ENCODE measurements at regions not wholly inside any gene's neighbourhood (a gene's known extent, or its start where the extent isn't known, plus 50 kb on each side); places are given as distances from the start of the nearest gene placed in this dataset.

- Mint-ChIP-seq H3K4me1 (no peaks in the 10 kb centered on the region), H3K27ac (no peak overlapping the region), H3K36me3 (ENCODE audit: low read depth) (no peaks in the 10 kb centered on the region), H3K4me3 (no peak overlapping the region), H3K9me3 (no peaks in the 10 kb centered on the region), H3K27me3 (peaks cover 9% of the 10 kb centered on the region)
- DNase-seq, result no peak
- ChIA-PET CTCF (no interaction called here), POLR2A (no interaction called here)
These were observed 406.0 kb downstream of the TMEM135 start for GRCh38 chr11:87443707-87444106.

GRCh38 chr11:87440076-87440770 lies 402.5 kb downstream of the TMEM135 start:
- H3K27ac Mint-ChIP-seq, result no peak overlapping the region
- CTCF ChIA-PET, result no interaction called here
- POLR2A ChIA-PET, result no interaction called here
- H3K36me3 Mint-ChIP-seq (ENCODE audit: low read depth), result no peaks in the 10 kb centered on the region
- no peak for DNase-seq
- peaks cover 4% of the 10 kb centered on the region for H3K27me3 Mint-ChIP-seq
- H3K4me3 Mint-ChIP-seq, result no peak overlapping the region
- H3K4me1 Mint-ChIP-seq, result no peaks in the 10 kb centered on the region
- no peaks in the 10 kb centered on the region for H3K9me3 Mint-ChIP-seq

DNA sequence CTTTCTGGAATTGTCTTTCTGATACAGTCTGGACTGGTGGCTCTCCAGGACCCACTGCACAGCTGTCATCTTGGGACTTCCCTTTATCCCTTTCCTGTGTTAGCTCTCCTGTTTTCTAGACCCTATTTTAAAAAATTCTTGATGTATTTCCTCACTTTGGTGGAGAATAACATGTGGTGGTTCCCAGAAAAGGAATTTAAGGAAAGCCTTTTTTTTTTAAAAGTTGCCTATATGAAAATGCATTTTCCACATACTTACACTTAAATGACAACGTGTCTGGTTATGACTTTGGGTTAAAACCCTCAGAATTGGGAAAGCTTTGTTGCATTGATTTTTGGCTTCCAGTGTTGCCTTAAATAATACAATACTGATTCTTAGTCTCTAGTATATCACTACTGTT lies 400.7 kb downstream of the TMEM135 start:
- Mint-ChIP-seq H3K27ac (no peak overlapping the region), H3K9me3 (no peaks in the 10 kb centered on the region), H3K27me3 (peaks cover 2% of the 10 kb centered on the region), H3K36me3 (ENCODE audit: low read depth) (no peaks in the 10 kb centered on the region), H3K4me1 (no peaks in the 10 kb centered on the region), H3K4me3 (no peak overlapping the region)
- POLR2A ChIA-PET, result interaction anchor here (0.7 kb wide), 1 partner anchor 10 kb away, joined by 3 read pairs; no protein-coding TSS in a partner anchor
- DNase-seq, result no peak
- CTCF ChIA-PET, result no interaction called here

GRCh38 chr11:87437844-87438223 lies 400.1 kb downstream of the TMEM135 start:
- no peak overlapping the region for H3K4me3 Mint-ChIP-seq
- no peak overlapping the region for H3K27ac Mint-ChIP-seq
- H3K36me3 Mint-ChIP-seq (ENCODE audit: low read depth), result no peaks in the 10 kb centered on the region
- POLR2A ChIA-PET, result interaction anchor here (0.7 kb wide), 1 partner anchor 11 kb away, joined by 3 read pairs; no protein-coding TSS in a partner anchor
- DNase-seq, result no peak
- peaks cover 2% of the 10 kb centered on the region for H3K27me3 Mint-ChIP-seq
- no peaks in the 10 kb centered on the region for H3K4me1 Mint-ChIP-seq
- CTCF ChIA-PET, result no interaction called here
- no peaks in the 10 kb centered on the region for H3K9me3 Mint-ChIP-seq

- Mint-ChIP-seq H3K36me3 (ENCODE audit: low read depth) (no peaks in the 10 kb centered on the region), H3K4me3 (no peak overlapping the region), H3K27me3 (peaks cover 2% of the 10 kb centered on the region), H3K27ac (no peak overlapping the region), H3K4me1 (no peaks in the 10 kb centered on the region), H3K9me3 (no peaks in the 10 kb centered on the region)
- CTCF ChIA-PET, result no interaction called here
- no peak for DNase-seq
- POLR2A ChIA-PET, result no interaction called here
These were observed 399.6 kb downstream of the TMEM135 start for GRCh38 chr11:87437133-87437843.

DNA sequence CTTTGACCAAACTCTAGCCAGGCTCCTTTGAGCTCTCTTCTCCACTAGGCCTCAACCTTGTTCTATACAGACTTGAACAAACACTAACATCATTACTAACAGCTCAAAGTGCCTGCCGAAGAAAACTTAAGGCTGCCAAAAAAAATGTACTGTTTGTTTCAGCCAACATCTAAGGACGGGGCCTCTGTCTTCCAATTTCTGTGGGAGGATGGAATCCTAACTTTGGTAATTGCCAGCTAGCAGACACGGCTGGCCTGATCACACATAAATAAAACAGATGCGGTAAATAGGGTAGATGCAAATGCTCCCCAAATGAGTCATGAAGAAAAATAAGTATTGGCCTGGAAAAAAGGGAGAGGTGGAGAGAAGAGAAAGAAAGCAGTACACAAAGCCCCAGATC lies 394.3 kb downstream of the TMEM135 start:
- Mint-ChIP-seq H3K36me3 (ENCODE audit: low read depth) (no peaks in the 10 kb centered on the region), H3K4me3 (no peak overlapping the region), H3K27me3 (no peaks in the 10 kb centered on the region)

GRCh38 chr11:87431392-87431791 lies 393.7 kb downstream of the TMEM135 start:
- H3K4me3 Mint-ChIP-seq, result no peak overlapping the region
- no peaks in the 10 kb centered on the region for H3K27me3 Mint-ChIP-seq
- no peak overlapping the region for H3K27ac Mint-ChIP-seq
- no peaks in the 10 kb centered on the region for H3K4me1 Mint-ChIP-seq
- no peak for DNase-seq
- CTCF ChIA-PET, result no interaction called here
- H3K9me3 Mint-ChIP-seq, result no peaks in the 10 kb centered on the region
- H3K36me3 Mint-ChIP-seq (ENCODE audit: low read depth), result no peaks in the 10 kb centered on the region
- POLR2A ChIA-PET, result interaction anchor here (0.5 kb wide), 1 partner anchor 12 kb away, joined by 3 read pairs; no protein-coding TSS in a partner anchor

More for the DNA sequence above, 394.3 kb downstream of the TMEM135 start:
- POLR2A ChIA-PET, result interaction anchor here (0.5 kb wide), 1 partner anchor 13 kb away, joined by 3 read pairs; no protein-coding TSS in a partner anchor
- H3K9me3 Mint-ChIP-seq, result no peaks in the 10 kb centered on the region
- H3K4me1 Mint-ChIP-seq, result no peaks in the 10 kb centered on the region
- CTCF ChIA-PET, result interaction anchor here (0.7 kb wide), 1 partner anchor 14 kb away, joined by 3 read pairs; no protein-coding TSS in a partner anchor
- no peak for DNase-seq
- no peak overlapping the region for H3K27ac Mint-ChIP-seq

GRCh38 chr11:87430821-87431220 lies 393.1 kb downstream of the TMEM135 start:
- no peaks in the 10 kb centered on the region for H3K9me3 Mint-ChIP-seq
- no peak overlapping the region for H3K27ac Mint-ChIP-seq
- H3K27me3 Mint-ChIP-seq, result no peaks in the 10 kb centered on the region
- H3K36me3 Mint-ChIP-seq (ENCODE audit: low read depth), result no peaks in the 10 kb centered on the region
- POLR2A ChIA-PET, result no interaction called here
- no peak for DNase-seq
- no peaks in the 10 kb centered on the region for H3K4me1 Mint-ChIP-seq
- CTCF ChIA-PET, result no interaction called here
- no peak overlapping the region for H3K4me3 Mint-ChIP-seq

- Mint-ChIP-seq H3K36me3 (ENCODE audit: low read depth) (no peaks in the 10 kb centered on the region), H3K27me3 (no peaks in the 10 kb centered on the region), H3K27ac (no peak overlapping the region), H3K4me1 (no peaks in the 10 kb centered on the region), H3K9me3 (no peaks in the 10 kb centered on the region), H3K4me3 (no peak overlapping the region)
- DNase-seq, result no peak
- ChIA-PET POLR2A (no interaction called here), CTCF (no interaction called here)
These were observed 392.3 kb downstream of the TMEM135 start for GRCh38 chr11:87429996-87430395.

- ChIA-PET POLR2A (no interaction called here), CTCF (no interaction called here)
- Mint-ChIP-seq H3K27ac (no peak overlapping the region), H3K4me1 (no peaks in the 10 kb centered on the region), H3K4me3 (no peak overlapping the region), H3K9me3 (no peaks in the 10 kb centered on the region), H3K27me3 (no peaks in the 10 kb centered on the region), H3K36me3 (ENCODE audit: low read depth) (no peaks in the 10 kb centered on the region)
- no peak for DNase-seq
These were observed 390.5 kb downstream of the TMEM135 start for GRCh38 chr11:87428266-87428665.

DNA sequence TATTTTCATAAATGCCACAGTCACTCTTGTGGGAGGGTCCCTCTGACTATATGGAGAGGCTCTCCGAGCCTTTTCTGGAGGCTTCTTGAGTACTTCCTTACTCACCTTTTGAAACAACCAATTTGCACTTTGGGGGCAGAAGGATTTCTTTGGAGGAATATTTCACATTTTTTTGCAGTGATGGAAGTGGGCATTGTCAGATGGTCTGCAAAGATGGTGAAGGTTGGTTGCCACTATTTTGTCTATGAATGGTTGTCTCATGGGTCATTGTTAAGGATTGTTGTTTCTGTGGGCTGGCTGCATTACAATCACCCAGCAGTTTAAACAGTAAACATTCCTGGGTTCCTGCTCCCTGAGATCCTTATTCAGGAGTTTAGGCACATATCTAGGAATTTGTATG lies 388.2 kb downstream of the TMEM135 start:
- ChIA-PET CTCF (no interaction called here), POLR2A (no interaction called here)
- Mint-ChIP-seq H3K27me3 (no peaks in the 10 kb centered on the region), H3K4me3 (no peak overlapping the region), H3K27ac (no peak overlapping the region), H3K4me1 (no peaks in the 10 kb centered on the region), H3K36me3 (ENCODE audit: low read depth) (no peaks in the 10 kb centered on the region), H3K9me3 (no peaks in the 10 kb centered on the region)
- DNase-seq, result no peak

DNA sequence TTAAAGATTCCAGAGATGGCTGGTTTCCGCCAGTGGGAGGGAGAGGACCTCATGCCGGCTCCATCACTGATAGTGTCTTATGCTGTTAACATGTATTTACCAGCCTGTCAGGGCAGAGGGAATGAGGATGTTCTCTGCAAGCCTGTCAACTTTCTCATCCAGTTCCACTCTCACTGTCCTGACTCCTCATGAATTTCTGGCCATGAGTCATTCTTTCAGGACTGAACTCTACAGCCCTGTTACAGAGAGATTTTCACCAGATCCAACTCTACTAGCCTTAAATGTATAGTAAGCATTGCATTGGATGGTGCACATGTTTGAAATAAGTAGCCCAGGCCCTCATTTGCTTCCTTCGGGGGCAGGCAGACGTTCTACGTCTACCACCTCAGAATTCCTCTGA lies 387.7 kb downstream of the TMEM135 start:
- no peaks in the 10 kb centered on the region for H3K4me1 Mint-ChIP-seq
- H3K4me3 Mint-ChIP-seq, result no peak overlapping the region
- POLR2A ChIA-PET, result no interaction called here
- H3K27ac Mint-ChIP-seq, result no peak overlapping the region
- CTCF ChIA-PET, result no interaction called here
- no peaks in the 10 kb centered on the region for H3K36me3 Mint-ChIP-seq (ENCODE audit: low read depth)
- H3K27me3 Mint-ChIP-seq, result no peaks in the 10 kb centered on the region
- no peak for DNase-seq
- no peaks in the 10 kb centered on the region for H3K9me3 Mint-ChIP-seq

- Mint-ChIP-seq H3K4me1 (no peaks in the 10 kb centered on the region), H3K27ac (no peak overlapping the region), H3K9me3 (no peaks in the 10 kb centered on the region), H3K36me3 (ENCODE audit: low read depth) (no peaks in the 10 kb centered on the region), H3K4me3 (no peak overlapping the region), H3K27me3 (no peaks in the 10 kb centered on the region)
- CTCF ChIA-PET, result interaction anchor here (0.9 to 2.0 kb wide), 2 partner anchors 9 to 484 kb away, joined by 3 to 6 read pairs; no protein-coding TSS in a partner anchor
- DNase-seq, result no peak
- POLR2A ChIA-PET, result no interaction called here
These were observed 385.4 kb downstream of the TMEM135 start for GRCh38 chr11:87423161-87423560.

Measured in activated CD4-positive, alpha-beta T cell treated with anti-CD3 and anti-CD28 coated beads, Interleukin-2, amount 10 ng/mL, durations not matched to agents 7 days and 5 days (primary cell).